ENCODE measurements at regions not wholly inside any gene's neighbourhood (a gene's known extent, or its start where the extent isn't known, plus 50 kb on each side); places are given as distances from the start of the nearest gene placed in this dataset.

DNA sequence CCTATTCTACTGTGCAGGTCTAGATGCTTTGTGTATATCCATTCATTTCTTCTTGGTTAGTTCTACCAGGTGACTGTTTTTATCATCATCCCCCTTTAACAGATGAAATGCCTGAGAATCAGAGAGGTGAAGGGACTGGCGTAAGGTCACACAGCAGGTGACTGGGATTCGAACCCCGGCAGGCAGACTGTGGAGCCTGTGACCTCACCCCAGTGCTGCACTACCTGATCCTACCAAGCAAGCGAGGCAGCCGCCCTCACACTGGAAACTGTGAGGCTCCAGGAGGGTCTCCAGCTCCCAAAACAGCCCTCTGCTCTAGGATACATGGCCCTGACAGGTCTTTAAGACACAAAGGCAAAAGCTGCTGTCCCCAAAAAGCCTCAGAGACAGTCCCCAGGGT lies 91.7 kb downstream of the CHST1 start:
- Histone ChIP-seq H3K4me1 (ENCODE audit: control insufficient read depth, insufficient read depth, low read length) (no peaks in the 10 kb centered on the region), H3K9me3 (ENCODE audit: control insufficient read depth, insufficient read depth, low read length) (no peaks in the 10 kb centered on the region), H3K4me3 (ENCODE audit: low read length) (no peak overlapping the region), H3K27me3 (ENCODE audit: control insufficient read depth, insufficient read depth, low read length) (no peaks in the 10 kb centered on the region), H3K27ac (ENCODE audit: low read length) (no peak overlapping the region), H3K36me3 (ENCODE audit: control insufficient read depth, insufficient read depth, low read length) (no peaks in the 10 kb centered on the region)
- intact Hi-C loops (cut with micrococcal nuclease): no loop called here
- DNase-seq (no peak), ATAC-seq (no peak)
- no peaks in the 10 kb centered on the region for H3K36me3 Mint-ChIP-seq
- H3K27ac Mint-ChIP-seq: no peak overlapping the region
- 84% methylated on average over 5 of the region's 5 CpGs for WGBS (ENCODE audit: insufficient coverage)
- TF ChIP-seq, protein P1, sequence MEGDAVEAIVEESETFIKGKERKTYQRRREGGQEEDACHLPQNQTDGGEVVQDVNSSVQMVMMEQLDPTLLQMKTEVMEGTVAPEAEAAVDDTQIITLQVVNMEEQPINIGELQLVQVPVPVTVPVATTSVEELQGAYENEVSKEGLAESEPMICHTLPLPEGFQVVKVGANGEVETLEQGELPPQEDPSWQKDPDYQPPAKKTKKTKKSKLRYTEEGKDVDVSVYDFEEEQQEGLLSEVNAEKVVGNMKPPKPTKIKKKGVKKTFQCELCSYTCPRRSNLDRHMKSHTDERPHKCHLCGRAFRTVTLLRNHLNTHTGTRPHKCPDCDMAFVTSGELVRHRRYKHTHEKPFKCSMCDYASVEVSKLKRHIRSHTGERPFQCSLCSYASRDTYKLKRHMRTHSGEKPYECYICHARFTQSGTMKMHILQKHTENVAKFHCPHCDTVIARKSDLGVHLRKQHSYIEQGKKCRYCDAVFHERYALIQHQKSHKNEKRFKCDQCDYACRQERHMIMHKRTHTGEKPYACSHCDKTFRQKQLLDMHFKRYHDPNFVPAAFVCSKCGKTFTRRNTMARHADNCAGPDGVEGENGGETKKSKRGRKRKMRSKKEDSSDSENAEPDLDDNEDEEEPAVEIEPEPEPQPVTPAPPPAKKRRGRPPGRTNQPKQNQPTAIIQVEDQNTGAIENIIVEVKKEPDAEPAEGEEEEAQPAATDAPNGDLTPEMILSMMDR (IDR thresholded peaks at IDR 0.05): no peak
- H3K9me3 Mint-ChIP-seq: no peaks in the 10 kb centered on the region
- H3K27me3 Mint-ChIP-seq (ENCODE audit: low read depth in 2 of 2): peaks cover 8 to 16% of the 10 kb centered on the region in 2 donors
- H3K4me1 Mint-ChIP-seq: no peaks in the 10 kb centered on the region
- no peak overlapping the region for H3K4me3 Mint-ChIP-seq

DNA sequence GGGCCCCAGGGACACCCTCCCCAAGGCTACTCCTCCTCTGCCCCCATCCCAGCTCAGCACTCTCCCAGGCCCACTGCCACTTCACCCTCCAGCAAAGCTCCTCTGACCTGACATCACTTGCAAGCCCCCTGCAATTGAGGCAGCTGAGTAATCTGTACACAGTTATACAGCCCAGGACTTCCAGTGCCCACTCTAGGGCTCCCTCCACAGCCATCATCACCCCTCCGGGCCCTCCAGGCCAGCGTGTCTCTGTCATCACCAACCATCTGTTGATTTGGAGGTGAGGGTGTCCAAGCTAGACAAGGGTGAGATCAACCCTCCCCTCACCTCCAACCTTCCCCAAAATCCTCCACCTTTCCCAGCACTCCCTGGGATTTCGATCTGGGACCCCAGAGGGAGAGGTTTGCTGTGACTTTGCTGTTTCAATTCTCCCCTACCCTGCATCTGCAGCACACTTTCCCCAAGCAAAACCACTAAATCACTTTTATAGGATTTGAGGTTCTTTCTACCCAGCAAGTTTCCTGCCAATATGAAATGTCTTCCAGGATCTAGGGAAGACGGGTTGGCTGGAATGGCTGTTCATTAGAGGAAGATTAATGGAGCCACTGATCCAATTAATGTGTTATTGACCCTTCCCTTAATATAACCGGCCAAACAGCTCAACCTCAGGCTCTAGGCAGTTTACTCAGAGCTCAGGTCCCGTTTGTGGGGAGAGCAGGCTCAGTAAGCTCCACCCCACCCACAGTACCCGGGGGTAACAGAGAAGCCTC lies 92.9 kb downstream of the CHST1 start:
- peaks cover 8 to 16% of the 10 kb centered on the region in 2 donors for H3K27me3 Mint-ChIP-seq (ENCODE audit: low read depth in 2 of 2)
- intact Hi-C loops (cut with micrococcal nuclease): no loop called here
- H3K27ac ChIP-seq (ENCODE audit: low read length): no peak overlapping the region

DNA sequence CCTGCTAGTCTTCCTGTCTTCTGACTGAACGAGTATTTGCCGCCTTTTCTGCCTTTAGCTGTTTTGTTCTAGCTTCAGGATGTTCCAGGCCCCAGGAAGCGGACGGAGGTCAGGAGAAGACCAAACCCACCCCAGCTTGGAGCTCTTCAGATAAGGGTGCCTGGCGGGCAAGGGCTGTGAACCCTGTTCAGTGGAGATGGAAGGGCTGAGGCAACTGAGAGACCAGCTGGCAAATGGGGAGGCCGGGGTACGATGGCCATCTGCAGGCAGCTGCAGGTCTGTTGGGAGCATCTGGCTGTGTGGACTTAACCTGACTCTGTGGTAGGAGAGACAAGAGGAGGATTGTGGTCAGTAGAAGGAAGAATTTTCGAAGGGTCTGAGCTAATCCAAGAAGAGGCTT lies 95.6 kb downstream of the CHST1 start:
- Histone ChIP-seq H3K27ac (ENCODE audit: low read length) (no peak overlapping the region), H3K27me3 (ENCODE audit: control insufficient read depth, insufficient read depth, low read length) (no peaks in the 10 kb centered on the region), H3K36me3 (ENCODE audit: control insufficient read depth, insufficient read depth, low read length) (no peaks in the 10 kb centered on the region), H3K9me3 (ENCODE audit: control insufficient read depth, insufficient read depth, low read length) (no peaks in the 10 kb centered on the region), H3K4me1 (ENCODE audit: control insufficient read depth, insufficient read depth, low read length) (no peaks in the 10 kb centered on the region), H3K4me3 (ENCODE audit: low read length) (no peak overlapping the region)
- DNase-seq: no peak
- intact Hi-C loops (cut with micrococcal nuclease): no loop called here
- Mint-ChIP-seq H3K36me3 (no peaks in the 10 kb centered on the region), H3K4me3 (no peak overlapping the region), H3K27ac (no peak overlapping the region), H3K27me3 (ENCODE audit: low read depth in 2 of 2) (peaks cover 4 to 14% of the 10 kb centered on the region in 2 donors), H3K9me3 (no peaks in the 10 kb centered on the region), H3K4me1 (no peaks in the 10 kb centered on the region)
- 73% methylated on average over 8 of the region's 8 CpGs for WGBS (ENCODE audit: insufficient coverage)
- TF ChIP-seq, protein P1 (IDR thresholded peaks at IDR 0.05): no peak
- ATAC-seq: no peak

More for the DNA sequence above, 92.9 kb downstream of the CHST1 start:
- TF ChIP-seq, protein P1 (IDR thresholded peaks at IDR 0.05): no peak
- no peaks in the 10 kb centered on the region for H3K4me1 Mint-ChIP-seq
- H3K36me3 ChIP-seq (ENCODE audit: control insufficient read depth, insufficient read depth, low read length): no peaks in the 10 kb centered on the region
- no peaks in the 10 kb centered on the region for H3K36me3 Mint-ChIP-seq
- no peaks in the 10 kb centered on the region for H3K4me1 ChIP-seq (ENCODE audit: control insufficient read depth, insufficient read depth, low read length)
- H3K9me3 ChIP-seq (ENCODE audit: control insufficient read depth, insufficient read depth, low read length): no peaks in the 10 kb centered on the region
- no peak for DNase-seq
- H3K27ac Mint-ChIP-seq: no peak overlapping the region
- H3K9me3 Mint-ChIP-seq: no peaks in the 10 kb centered on the region
- no peak for ATAC-seq
- no peaks in the 10 kb centered on the region for H3K27me3 ChIP-seq (ENCODE audit: control insufficient read depth, insufficient read depth, low read length)
- H3K4me3 ChIP-seq (ENCODE audit: low read length): no peak overlapping the region
- WGBS (ENCODE audit: insufficient coverage): 48% methylated on average over 4 of the region's 7 CpGs
- H3K4me3 Mint-ChIP-seq: no peak overlapping the region

DNA sequence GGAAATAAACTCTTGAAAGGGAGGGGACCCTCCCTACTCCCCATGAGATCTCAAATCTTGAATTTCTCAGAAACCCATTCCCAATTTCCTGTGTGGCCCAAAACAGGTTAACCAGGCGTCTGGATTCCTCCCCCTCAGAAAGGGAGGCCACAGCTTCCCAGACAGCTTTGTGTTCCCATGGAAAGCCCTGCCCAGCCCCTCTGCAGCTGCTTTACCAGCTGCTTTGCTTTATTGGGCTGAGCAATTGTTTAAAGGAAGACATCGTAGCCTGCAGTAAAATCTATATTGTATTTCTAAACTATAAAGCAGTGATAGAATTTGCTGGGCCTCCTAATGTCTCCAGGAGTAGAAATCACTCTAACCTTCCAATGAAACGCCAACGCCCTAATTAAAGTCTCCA lies 97.4 kb downstream of the CHST1 start:
- WGBS (ENCODE audit: insufficient coverage): 76% methylated on average over 4 of the region's 4 CpGs
- H3K36me3 Mint-ChIP-seq: no peaks in the 10 kb centered on the region

More for the DNA sequence above, 97.4 kb downstream of the CHST1 start:
- Mint-ChIP-seq H3K4me1 (no peaks in the 10 kb centered on the region), H3K9me3 (no peaks in the 10 kb centered on the region), H3K27ac (no peak overlapping the region), H3K27me3 (ENCODE audit: low read depth in 2 of 2) (peaks cover 6 to 8% of the 10 kb centered on the region in 2 donors), H3K4me3 (no peak overlapping the region)
- Histone ChIP-seq H3K9me3 (ENCODE audit: control insufficient read depth, insufficient read depth, low read length) (no peaks in the 10 kb centered on the region), H3K4me1 (ENCODE audit: control insufficient read depth, insufficient read depth, low read length) (no peaks in the 10 kb centered on the region), H3K27me3 (ENCODE audit: control insufficient read depth, insufficient read depth, low read length) (no peaks in the 10 kb centered on the region), H3K4me3 (ENCODE audit: low read length) (no peak overlapping the region), H3K27ac (ENCODE audit: low read length) (no peak overlapping the region), H3K36me3 (ENCODE audit: control insufficient read depth, insufficient read depth, low read length) (no peaks in the 10 kb centered on the region)
- no peak for ATAC-seq
- no peak for DNase-seq
- TF ChIP-seq, protein P1 (IDR thresholded peaks at IDR 0.05): no peak
- intact Hi-C loops (cut with micrococcal nuclease): no loop called here

All from natural killer cell (primary cell).